TTC549 (cell line): ENCODE measurements at regions not wholly inside any gene's neighbourhood (a gene's known extent, or its start where the extent isn't known, plus 50 kb on each side); places are given as distances from the start of the nearest gene placed in this dataset.

Experiments
- FAIRE-seq: peaks from 2 replicates; lab custom pipeline; 2012; peaks lifted over from hg19 to GRCh38; lab: Jason Lieb, UNC

DNA sequence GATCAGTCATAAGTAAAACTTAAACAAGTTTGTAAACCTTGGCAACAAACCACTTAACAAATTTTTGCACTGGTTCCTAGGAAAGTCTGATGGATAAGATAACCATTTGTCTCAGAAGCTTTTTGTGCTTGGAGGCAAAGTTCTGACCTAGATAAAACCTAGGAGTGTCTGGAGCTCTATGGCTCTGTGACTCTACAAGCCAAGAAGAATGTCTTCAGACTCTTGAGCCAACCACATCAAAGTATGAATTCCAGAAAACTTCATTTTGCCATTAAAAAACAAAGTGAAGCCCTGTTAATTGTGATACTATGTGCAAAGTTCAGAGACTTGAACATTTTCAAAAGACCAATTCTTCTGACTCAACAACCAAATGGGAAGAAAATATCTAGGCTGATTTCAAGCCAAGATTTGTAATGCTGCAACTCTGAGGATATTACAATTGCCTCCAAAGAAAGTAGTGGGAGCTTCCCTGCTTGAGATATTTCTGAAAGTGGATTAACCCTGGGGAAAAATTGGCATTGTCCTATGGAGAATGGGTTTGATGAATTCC lies 158.1 kb upstream of the FOXQ1 start:
- no peak for FAIRE-seq

DNA sequence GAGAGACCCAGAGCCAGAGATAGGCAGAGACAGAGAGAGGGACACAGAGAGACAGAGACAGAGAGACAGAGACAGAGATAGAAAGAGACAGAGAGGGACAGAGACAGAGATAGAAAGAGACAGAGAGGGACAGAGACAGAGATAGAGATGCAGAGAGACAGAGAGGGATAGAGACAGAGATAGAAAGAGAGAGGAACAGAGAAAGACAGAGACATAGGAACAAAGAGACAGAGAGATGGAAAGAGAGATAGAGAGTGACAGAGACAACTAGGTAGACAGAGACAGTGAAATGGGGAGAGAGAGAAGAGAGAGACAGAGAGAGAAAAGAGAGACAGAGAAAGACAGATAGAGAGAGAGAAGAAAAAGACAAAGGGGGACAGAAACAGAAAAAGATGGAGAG lies 165.4 kb upstream of the FOXQ1 start:
- no peak for FAIRE-seq

DNA sequence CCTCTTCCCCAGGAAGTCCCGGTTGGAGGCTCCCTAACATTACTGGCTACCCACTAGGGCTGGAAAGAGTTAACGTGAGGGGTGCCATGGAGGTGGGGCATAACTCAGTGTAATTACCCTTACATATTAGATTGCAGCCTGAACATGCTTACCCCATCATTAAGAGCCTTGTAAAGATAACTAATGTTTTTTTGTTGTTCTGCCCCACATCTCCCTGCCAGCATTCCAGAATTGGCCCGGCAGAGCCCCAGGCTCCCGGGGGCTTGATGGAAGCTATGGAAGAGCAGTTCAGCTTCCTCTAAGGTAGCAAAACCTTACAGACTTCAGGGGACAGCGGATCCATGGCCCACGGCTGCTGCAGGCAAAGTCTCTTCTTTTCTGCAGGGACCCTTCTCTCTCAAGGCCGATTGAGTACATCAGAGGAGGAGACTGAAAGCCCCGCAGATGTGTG lies 166.1 kb upstream of the FOXQ1 start:
- no peak for FAIRE-seq

DNA sequence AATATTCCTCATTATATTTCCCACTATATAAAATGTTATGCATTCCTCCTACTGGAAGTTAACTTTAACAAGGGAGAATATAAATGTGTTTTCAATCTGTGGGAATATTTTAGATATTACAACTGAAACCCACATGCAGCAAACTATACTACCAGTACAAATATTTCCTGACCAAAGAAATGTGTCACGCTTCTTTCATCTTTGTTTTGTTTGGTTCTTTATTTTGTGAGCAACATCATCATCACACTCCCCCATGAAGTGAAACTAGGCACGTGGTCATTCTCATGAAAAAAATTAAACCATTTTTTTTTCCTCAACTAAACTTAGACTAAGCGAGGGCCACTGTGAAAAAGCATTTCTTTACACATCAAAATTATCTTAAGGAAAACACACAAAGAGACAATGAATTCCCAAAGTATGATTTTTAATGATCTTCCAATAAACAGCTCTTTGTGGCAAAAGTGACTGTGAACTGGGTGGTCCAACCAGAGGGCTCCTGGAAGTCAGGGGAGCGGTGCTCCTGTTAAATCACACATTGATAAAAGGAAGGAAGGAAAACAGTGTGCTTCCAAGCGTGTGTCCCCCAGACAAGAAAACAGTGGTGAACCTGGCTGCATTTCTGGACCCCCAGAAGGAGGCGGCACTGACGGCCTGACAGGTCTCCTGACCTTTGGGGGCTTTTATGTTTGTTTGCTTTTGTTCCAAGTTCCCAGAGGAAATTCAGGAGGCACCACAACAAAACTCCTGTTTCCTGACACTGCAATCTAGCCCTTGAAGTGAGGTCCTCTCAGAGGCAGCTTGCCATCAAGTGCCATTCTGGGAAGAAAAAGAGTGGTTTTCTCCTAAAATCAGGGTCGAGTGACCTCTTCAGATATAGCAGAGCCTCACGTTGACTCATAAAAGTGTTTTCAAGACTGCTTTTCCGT lies 166.8 kb upstream of the FOXQ1 start:
- FAIRE-seq = no peak

DNA sequence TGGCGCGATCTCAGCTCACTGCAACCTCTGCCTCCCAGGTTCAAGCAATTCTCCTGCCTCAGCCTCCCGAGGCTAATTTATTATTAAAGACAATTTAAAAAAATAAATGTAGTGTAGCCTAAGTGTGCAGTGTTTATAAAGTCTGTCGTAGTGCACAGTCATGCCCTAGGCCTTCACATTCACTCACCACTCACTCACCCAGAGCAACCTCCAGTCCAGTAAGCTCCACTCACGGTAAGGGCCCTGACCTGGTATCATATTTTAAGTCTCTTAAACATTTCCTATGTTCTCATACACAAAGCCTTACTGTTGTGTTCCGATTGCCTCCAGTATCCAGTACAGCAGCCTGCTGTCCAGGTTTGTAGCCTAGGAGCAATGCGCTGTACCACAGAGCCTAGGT lies 168.2 kb upstream of the FOXQ1 start:
- no peak for FAIRE-seq

DNA sequence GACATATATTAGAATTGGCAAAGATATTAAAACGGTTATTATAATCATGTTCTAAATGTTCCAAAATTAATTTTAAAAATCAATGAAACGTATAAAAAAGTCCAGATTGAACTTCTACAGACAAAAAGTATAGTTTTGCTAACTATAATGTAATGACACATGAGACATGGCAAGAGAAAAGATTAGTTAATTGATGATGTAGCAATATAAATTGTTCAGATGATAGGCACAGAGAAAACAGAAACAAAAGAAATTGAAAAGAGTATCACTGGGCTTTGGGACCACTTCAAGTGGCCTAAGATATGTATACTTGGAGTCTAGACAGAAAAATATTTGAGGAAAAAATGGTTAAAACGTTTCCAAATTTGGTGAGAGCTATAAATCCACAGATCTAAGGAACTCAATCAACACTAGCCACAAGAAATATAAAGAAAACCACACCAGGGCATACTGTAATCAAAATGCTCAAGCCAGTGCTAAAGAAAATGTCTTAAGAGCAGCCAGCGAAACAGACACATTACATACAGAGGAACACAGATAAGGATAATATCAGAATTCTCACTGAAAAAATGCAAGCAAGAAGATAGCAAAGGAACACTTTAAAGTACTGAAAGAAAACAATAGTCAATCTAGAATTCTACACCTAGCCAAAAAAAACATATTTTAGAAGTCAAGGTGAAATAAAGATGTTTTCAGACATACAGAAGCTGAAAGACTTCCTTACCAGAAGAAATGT lies 172.6 kb upstream of the FOXQ1 start:
- FAIRE-seq = no peak

DNA sequence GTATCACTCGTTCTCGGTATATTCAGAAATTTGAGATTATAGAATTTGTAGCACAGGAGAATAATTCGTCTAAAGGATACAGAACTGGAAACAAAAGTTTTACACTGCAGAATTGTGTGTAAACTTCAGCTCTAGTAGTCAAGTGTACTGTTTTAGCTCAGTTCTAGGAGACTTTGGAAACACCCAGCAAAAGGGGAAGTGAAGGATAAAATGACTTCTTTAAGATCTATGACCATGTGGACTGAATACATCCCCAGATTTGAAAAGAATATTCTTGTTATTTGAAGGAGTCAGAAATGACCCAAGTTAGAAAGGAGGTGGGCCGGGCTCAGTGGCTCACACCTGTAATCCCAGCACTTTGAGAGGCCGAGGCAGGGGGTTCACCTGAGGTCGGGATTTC lies 174.0 kb upstream of the FOXQ1 start:
- FAIRE-seq = no peak

DNA sequence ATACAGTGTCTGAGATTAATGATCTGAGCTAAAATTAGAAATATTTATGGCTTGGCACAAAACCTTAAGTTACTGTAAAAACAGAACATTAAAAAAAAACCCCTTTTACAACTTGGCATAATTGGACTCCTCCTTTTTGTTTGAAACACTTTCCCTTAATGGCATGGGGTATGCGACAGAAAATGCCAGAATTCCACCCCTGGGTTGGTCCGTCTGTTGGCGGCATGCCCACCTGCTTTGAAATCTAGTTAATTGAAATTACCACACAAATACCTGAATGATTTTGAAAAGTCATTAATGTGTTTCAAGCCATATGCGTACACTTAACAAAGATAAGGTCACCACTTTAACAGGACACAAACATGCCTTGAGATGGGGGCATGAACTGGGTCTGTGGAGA lies 175.1 kb upstream of the FOXQ1 start:
- no peak for FAIRE-seq

DNA sequence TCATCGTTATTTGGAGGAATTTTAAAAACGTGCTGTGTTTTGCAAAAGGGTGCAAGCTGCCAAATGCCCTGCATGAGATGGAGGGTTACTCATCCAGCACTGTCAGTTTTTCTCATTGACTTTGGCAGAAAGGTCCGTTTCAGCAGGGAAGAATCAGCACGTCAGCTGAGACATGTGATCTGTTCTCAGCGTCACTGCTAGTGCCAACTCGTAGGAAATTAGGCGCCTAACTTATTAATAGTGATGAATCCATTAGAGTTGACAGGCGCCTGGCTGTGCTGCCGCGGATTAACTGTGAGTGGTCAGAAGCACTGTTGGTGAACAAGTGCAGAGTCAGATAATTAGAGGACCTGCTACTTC lies 175.5 kb upstream of the FOXQ1 start:
- FAIRE-seq = no peak

DNA sequence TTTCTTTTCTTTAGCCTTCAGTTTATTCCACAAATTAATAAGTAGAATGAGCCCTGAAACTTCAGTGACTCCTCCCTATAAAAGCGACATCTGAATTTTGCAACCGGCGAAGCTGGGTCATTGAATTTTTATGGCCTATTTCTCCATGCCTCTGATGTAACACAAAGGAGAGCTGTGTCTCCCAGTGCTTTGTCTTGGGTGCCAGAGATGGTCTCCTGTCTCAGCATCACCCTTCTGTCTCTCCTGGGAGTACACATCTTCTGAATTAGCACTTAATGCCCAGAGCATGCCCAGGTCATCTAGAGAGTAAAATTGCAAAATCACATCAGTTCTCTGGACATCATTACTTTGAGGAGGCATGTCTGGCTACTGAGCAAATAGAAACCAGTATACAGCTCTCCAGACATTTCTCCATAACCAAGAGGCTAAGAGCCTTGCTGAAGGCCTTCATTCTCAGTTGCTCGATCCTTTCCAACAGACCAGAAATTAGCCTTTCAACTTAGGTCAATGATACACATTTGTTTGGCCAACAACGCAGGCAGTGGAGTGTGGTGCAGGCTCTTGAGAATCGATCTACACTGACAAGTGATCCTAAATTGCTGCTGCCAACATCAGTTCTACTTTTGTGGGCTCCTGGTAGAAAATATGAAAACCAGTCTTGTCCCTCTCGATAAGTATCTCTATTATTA lies 176.0 kb upstream of the FOXQ1 start:
- no peak for FAIRE-seq

DNA sequence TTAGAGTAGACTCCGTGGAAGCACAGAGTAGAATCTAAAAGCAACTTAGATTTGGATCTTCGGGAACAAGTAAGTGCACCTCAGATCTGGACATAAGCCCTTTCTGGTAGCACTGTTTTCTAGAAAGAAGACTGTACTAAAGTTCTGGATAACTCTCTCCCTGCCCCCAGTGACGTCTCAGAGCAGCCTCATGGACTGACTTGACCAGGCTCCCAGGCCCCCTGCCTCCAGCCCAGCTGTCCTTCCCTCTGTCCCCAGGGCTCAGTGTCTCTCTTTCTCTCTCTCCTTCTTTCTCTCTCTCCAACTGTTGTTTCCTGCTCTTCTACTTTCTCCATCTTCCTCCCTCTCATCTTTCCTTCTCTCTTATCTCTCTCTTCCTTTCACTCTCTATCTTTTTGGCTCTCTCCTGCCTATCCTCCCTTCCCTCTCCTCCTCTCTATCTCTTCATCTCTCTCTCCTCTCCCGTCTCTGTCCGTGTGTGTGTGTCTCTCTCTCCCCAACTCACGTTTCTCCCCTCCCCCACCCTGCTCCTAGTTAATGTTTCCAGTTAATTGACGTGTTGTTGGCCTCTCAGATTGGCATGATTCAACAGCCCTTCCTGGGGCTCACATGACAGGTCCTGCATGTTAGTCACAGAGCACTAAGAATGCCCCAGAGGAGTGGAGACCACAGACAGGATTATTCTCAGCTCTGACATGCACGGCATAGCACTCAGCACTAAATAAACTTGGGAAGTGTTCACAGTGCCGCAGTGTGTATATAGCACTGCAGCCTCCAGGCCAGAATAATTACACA lies 180.4 kb upstream of the FOXQ1 start:
- FAIRE-seq = no peak

DNA sequence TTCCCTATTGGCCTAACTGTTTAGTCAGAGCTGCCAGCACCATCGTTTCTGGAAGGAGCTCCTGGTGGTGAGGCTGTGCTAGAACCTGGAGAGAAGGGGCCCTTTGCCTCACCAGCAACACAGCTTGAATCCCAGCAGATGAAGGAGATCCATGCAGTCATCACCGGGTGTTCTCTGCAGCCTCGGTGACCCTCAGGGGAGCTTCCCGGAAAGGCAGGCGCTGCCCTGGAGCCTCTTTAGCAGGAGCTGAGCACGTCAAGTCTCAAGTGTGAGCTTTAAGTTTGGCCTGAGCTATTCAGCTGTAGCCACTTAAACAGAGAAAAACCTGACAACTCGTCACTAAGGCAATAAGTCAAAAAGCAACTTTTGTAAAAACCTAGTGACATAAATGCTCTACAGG lies 181.2 kb upstream of the FOXQ1 start:
- no peak for FAIRE-seq

DNA sequence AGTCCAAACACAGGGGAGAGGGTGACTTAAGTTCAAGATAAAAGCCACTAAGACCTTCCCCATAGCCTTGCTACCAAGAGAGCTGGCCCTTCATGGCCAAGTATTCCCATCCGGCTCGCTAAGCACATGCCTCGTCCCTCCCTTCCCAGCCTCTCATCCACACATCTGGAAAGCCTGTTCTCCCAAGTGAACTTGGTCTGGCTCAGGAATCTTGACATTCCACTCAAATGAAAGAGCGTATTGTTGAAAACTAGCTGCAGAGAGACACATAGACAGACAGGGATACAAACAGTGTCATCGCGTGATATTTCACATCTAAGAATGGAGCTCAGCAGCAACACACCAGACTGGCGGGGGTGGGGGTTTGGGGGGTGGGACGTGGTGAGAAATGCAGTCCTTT lies 182.8 kb upstream of the FOXQ1 start:
- no peak for FAIRE-seq

DNA sequence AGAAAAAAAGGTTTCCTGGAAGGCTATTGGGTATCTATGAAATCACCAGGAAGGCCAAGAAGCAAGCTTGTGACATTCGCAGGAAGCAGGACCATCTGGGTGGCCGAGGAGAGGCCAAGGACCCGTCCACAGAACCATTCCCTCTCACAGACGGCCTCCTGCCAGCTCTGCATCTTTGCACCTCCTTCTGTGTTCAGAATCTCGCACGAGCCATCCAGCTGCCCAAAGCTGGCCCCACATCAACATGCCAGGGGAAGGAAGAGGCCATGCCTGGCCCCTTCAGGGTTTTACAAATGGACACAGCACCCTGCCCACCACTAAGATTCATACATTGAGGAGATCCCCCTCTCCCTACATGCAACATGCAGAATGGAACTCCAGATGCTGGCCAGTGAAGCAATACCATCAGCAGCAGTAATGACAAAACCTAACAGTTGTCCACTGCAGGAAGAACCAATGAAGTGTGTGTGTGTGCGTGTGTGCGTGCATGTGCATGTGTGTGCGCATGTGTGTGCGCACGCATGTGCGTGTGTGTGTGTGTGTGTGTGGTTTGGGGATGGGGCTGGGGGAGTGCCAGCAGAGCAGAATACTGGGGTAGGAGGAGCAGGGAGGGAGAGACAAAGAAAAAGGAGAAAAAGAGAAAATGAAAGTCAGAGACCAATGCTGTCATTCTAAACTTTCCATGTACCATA lies 184.2 kb upstream of the FOXQ1 start:
- no peak for FAIRE-seq

DNA sequence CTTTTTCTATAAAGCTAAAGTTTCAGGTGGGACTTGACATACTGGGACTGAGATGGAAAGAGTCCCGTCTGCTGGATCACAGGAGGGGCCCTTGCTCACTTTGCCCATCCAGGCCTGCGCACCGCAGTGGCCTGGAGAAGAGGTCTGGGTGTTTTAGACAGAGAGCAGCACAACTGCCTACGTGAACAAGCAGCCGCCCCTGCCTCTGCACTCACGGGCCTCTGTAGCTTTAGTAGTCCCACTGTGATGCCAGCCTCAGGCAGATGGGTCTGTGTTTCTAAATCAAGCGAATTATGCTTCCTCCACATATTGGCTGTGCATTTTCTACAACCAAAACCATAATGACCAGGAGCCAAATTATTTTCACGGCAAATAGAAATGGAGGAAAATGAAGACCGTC lies 184.8 kb upstream of the FOXQ1 start:
- FAIRE-seq = no peak

DNA sequence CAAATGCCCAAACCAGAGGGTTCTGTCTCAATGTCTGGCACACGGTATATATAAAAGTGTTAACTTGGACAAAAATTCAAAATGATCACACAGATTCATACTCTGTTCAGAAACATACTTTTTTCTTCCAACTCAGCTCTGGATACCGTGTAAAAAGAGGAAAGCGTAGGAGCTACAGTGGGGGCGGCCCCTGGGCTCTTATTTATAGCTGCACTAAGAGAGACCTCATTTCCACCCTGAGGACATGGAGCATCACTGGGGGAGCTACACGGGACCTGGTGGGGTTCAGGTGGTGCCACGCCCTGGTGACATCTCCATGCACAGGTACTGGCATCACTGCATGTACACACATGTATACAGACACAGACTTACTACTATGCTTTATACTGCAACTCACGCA lies 185.9 kb upstream of the FOXQ1 start:
- FAIRE-seq = no peak

DNA sequence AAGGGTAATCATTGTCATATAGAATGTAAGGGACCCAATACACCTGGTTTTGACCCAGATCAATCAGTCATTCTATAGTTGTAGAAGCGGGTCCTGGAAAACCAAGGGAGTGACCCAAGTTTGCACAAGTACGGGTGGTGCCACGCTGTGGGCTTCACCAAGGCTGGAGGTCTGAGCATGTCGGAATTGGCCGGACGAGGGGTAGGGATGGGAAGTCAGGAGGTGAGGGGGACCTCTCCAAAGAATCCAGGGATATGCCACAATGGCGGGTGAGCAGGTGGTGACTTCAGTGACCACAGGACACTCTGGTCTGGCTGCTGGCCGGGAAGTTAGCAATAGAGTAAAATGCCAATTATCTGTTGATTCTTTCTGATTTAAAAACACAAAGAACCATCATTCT lies 186.6 kb upstream of the FOXQ1 start:
- no peak for FAIRE-seq

DNA sequence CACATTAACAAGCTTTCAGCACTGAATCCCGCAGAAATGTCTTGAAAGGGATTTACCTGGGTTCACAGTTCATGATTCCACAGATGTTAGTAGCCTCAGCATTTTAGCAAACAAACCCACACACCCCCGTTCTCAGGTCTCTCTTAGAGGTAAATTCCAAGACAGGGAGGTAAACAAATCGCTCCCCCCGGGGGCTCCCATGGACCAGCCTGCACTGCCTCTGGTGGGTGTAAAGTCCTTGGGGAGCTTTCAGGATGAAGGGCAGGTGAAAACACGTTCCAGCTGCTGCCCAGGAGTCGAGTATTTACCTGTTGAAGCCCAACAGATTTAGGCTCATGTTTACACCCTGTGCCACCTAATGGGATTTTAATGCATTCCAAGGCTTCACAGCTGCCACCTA lies 187.0 kb upstream of the FOXQ1 start:
- no peak for FAIRE-seq

DNA sequence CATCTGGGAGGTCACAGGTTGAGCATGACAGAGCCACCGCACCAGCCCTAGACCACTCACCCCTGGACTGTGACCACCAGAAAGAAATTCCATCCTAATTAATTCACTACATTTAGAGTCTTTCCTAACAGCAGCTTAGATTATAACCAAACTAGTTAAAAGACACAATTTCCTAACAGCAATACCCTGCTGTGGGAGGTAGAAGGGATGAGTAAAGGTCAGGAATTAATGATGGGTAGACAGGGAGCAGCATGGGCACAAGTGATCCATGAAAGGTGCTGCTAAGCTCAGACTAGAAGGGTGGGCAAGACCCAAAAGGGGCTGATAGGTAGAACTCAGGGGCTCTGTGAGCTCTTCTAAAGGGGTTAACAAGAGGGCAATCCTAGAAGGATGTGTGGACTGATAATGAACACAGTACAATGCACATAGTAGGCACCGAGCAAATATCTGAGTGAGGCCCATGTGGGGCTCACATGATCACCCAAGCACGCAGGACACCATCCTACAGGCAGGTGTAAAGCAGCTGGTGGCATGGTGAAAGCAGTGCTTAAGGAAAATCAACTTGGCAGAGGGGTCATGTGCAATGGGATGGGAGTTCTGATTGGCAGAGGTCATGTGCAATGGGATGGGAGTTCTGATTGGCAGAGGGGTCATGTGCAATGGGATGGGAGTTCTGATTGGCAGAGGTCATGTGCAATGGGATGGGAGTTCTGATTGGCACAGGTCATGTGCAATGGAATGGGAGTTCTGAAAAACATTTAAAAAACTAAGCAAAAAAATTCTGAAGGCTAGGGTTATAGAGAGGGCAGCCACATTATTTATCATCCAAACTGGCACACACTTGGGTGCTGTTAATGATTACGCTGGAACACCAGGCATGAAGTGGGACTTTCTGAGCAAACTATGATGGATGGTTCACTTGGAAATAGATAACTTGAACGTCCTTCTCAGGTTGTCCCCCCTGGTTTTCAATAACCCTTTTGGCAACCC lies 188.2 kb upstream of the FOXQ1 start:
- no peak for FAIRE-seq

DNA sequence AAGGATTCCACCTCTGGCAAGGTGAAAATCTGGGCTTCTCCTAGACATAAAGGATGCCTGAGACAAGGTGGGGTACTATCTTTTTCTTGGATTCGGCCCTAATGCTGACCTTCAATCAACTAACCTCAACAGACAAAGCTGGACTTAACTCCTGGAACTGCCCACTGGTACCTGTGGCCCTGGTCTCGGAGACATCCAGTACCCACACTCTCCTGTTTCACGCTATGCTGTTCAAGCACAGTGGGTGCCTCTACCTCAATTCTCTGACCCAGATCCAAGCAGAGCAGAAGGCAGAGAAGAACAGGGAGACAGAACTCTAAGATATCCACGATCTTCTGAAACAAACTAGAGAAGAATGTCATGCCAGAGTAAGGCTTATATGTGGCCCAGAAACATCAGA lies 189.8 kb upstream of the FOXQ1 start:
- FAIRE-seq = no peak
